Stimulated activated CD4-positive, alpha-beta T cell treated with anti-CD3 and anti-CD28 coated beads, Interleukin-1b, Interleukin-23, amount 100 ng/mL, for 24 hours (primary cell): ENCODE measurements at regions not wholly inside any gene's neighbourhood (a gene's known extent, or its start where the extent isn't known, plus 50 kb on each side); places are given as distances from the start of the nearest gene placed in this dataset.
"Not testable (repeated sequence)": the region's sequence is repeated elsewhere in the genome, so short reads cannot be mapped to it uniquely, and the experiment has no call there.

Source experiments
- DNase-seq, 4 experiments: peaks; one replicate each; pipeline ENCODE4 v3.0.0-alpha.2; 2020; ENCODE audit warnings: low read depth in 4 of 4, low spot score in 1 of 4

DNA sequence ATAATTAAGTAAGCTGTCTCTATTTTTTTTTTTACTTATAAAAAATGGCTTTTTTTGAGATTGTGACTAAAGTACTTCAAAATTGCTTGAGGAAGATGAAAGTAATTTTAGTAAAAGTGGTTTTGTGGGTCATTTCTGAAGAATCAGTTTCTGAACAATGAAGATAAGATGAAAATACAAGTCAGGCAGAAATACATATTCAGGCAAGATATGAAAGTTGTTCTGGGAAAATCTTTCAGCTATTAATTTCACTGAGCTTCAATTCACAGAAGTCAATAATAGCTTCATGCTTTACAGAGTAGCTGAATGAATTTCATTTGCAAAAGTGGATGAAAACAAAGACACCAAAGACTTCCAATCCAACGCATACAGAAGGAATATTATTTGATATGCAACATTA lies 305.2 kb upstream of the ARSJ start:
- no peak for DNase-seq

DNA sequence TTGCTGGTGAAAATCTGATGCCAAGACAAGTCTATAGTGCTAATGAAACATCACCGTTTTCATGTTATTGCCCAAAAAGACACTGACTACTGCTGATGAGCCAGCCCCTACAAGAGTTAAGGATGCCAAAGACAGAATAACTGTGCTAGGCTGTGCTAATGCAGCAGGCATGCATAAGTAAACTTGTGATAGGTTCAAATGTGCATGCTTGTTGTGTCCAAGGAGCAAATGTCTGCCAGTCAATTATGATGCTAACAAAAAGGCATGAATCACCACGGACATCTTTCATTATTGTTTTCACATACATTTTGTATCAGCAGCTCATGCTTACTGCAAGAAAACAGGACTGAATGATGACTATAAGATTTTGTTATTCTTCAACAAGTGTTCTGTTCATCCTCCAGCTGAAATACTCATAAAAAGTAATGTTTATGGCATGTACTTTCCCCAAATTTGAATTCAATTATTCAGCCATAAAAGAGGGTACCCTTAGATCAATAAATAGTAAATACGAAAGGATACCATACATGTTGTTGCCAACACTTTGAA lies 306.9 kb upstream of the ARSJ start:
- DNase-seq = no peak

DNA sequence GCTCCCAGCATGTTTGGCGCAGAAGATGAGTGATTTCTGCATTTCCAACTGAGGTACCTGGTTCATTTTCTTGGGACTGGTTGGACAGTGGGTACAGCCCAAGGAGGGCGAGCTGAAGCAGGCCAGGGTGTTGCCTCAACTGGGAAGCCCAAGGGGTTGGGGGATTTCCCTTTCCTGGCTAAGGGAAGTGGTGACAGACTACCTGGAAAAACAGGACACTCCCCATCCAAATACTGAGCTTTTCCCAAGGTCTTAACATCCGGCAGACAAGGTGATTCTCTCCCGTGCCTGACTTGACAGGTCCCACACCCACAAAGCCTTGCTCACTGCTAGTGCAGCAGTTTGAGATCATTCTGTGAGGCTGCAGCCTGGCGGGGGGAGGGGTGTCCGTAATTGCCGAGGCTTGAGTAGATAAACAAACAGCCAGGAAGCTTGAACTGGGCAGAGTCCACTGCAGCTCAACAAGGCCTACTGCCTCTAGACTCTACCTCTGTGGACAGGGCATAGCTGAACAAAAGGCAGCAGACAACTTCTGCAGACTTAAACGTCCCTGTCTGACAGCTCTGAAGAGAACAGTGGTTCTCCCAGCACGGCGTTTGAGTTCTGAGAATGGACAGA lies 307.7 kb upstream of the ARSJ start:
- DNase-seq = no peak

DNA sequence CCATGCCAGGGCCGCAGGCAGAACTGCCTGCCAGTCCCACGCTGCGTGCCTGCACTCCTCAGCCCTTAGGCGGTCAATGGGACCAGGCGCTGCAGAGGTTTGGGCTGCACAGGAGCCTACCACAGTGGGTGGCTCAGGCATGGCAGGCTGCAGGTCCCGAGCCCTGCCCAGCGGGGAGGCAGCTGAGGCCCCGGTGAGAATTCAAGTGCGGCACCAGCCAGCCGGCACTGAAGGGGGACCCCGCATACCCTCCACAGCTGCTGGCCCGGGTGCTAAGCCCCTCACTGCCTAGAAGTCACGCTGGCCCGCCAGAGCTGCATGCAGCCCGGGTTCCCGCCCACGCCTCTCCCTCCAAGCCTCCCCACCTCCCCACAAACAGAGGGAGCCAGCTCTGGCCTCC lies 302.5 kb upstream of the UGT8 start:
- no peak for DNase-seq

DNA sequence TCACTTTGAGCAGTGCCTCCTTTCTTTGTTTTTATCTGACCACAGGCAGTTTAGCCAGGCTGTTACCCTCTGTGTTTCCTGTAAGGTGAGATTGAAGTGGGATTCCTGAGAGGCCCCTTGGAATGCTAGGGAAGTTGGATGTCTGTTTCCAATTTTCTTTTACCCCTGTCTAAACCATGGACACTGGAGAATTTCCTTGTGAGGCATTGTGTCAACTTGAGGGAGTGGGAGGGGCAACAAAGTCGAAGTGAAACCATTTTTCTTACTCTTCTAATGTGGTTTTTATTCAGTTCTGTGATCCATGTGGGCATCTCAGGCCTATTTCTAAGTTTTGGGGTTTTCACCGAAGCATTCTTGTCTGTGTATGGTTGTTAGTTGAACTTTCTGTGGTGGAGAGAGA lies 296.1 kb upstream of the UGT8 start:
- DNase-seq = no peak

DNA sequence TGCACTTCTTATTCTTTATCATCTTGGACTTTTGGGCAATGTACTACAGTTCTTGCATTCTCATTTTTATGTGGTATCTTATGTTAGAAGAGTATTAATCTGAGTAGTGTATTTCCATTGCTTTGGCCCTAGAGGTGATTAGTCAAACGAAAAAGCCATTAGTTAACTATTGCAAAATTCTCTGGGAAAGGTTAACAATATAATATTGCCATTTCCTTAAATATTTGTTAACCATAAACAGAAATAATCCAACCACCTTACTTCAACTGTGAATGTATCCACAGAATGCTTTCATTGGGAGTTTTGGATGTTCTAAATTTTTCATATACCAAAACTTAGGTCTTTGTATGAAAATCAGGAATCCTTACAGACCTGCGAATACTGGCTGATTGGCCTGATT lies 294.6 kb upstream of the UGT8 start:
- no peak for DNase-seq

DNA sequence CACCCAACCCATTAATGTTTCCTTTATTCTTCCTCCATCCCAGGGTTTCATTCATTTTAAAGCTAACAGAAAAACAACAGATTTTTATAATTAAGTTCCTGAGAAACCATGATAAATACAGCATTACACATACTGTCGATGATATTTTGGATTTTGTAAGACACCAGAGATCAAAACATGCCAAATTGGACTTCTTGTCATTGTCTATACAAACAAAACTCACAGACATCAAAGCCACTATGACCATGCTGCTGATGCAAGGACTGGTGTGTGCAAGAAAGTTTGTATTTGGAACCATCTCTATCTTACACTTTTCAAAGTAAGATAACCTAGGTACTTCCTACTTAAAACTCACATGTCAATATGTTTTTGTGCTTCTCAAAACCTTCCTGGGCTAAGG lies 294.0 kb upstream of the UGT8 start:
- no peak for DNase-seq

DNA sequence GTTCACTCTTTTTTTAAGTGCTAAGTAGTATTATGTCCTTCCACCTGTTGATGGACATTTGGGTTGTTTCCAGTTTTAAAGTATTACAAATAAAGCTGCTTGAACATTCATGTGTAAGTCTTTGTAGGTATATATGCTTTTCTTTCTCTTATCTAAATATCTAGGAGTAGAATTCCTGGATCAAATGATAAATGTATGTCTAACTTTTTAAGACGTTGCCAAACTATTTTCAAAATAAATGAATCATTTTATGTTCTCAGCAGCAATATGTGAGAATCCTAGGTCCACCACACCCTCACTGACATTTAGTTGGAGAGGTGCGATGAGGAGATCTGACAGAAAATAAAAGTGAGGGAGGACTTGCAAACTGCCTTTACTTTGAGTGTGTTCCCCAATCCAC lies 291.7 kb upstream of the UGT8 start:
- no peak for DNase-seq

DNA sequence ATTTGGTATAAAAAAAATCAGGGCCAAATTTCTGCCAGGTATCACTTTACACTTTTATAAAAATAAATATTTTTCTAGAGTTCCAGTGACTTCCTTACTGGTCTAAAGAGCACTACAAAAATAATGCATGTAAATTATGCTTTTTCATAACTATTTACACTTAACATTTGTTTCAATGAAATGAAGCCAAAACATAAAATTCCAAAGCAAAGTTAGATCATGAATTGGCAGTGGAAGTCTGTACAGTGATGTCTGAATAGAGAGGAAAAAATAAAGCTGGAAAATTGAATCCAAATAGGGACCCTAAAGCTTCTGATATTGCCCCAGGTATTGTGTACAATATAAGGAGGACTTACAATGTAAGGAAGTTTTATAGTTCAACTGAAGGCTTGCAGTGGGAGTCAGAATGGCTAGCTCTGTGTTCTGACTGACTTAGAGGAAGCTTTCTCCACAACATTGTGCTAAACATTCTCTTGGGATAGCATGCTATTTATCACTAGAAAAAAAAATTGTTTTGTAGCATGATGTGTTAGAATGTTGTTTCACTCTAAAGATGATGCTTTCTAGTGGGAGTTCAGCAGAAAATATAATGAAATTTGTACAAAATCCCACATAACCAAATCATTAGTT lies 288.2 kb upstream of the UGT8 start:
- DNase-seq = no peak

DNA sequence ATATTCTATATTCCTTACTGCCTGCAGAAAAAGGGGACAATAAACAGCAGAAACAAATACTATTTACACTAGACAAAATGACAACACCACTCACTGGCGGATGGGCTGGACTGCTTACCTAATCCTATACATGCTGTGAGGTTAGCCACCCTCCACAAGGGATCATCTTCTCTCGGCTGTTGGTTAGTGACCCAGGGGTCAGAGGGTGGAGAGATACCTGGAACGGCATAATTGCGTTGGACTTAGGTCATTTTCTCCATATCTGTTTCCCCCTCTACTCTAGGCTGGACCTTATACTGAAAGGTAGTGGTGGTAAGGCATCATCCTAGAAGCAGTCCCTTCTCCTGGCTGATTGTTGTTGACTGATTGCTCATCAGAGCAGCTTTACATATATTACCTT lies 286.8 kb upstream of the UGT8 start:
- no peak for DNase-seq

DNA sequence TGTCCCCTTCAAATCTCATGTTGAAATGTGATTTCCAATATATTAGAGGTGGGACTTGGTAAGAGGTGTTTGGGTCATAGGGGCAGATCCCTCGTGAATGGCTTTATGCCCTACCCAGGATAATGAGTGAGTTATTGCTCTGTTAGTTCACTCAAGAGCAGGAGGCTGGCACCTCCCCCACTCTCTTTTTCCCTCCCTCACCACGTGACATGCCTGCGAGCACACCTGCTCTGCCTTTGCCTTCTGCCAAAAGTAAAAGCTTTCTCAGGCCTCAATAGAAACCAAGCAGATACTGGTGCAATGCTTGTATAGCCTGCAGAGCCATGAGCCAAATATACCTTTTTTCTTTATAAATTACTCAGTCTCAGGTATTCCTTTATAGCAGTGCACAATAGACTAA lies 286.3 kb upstream of the UGT8 start:
- no peak for DNase-seq

DNA sequence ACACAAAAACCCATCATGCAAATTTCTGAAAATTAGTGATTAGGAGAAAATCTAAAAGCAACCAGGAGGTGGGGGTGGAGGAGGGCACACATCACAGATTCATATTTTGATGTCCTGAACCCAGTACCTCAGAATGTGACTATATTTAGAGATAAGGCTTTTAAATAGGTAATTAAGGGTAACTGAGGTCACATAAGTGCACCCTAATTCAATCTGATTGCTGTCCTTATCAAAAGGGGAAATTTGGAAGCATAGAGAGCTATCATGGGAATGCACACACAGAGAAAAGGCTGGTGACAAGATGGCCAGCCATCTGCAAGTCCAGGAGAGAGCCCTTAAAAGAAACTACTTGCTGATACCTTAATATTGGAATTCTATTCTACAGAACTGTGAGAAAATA lies 281.8 kb upstream of the UGT8 start:
- no peak for DNase-seq

DNA sequence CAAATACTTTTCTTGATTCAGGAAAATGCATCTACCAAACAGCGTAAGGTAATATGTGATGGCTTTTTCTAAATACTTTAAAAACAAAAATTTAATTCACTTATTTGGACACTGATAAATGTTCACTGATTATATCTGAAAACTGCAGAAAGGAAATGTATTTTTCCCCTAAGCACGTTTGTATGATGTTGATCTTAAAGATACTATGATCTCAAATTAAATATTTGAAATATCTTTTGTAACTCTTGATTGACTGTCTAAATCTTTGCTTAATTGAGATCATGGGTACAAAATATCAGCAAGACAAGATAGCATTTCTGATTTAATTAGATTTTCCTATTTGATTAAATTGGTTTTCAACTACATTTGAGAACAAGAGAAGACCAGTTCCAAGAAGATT lies 281.0 kb upstream of the UGT8 start:
- no peak for DNase-seq

DNA sequence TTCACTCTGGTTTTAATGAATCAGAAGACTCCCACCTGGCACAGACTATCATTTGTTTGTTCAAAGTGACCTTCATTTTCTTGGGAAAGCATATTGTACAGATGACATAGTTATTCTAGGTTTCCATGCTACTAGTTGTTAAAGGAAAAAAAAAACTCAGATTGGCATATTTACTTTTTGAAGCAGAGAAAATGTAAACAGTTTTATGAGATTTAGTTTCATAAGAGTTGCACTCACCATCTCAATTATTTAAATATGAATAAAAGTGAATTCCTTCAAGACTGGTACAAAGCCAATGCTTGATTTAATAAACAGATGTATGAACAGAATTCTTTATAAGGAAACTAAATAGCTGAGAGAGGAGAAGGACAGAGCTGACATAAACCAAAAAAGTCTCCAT lies 280.3 kb upstream of the UGT8 start:
- no peak for DNase-seq

DNA sequence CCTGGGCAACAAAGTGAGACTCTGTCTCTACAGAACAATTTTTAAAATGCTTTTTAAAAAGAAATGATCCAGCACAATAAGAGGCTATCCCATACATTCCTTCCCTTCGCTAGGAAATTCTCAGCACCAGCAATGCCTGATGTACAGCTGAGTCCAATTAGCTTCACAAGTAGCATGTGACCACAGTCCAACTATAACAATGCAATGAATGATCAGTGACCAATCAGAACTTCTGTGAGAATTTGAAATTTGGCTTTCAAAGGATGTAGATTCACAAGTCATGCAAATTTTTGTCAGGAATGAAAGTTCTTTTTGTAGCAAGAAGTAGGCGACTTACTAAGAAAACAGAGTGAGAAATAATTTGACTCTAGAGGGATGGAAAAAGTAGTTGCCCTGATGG lies 278.5 kb upstream of the UGT8 start:
- DNase-seq = no peak

DNA sequence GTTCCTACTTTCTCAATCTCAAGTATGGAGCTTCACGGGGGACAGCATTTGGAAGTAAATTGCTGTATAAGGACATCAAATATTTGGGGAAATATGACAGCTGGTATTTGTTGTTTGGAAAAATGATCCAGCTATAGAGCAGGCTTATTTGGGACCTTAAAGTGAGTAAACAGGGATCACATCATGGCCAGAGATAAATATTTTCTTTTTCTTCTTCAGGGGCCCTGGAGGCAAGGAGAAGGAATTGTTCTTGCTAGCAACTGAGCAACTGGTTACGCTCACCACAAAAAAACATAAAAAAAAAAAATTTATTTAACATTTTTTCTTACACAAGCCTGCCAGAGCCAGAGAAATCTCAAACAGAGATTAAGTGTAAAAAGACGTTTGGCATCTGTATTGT lies 277.2 kb upstream of the UGT8 start:
- DNase-seq = no peak

DNA sequence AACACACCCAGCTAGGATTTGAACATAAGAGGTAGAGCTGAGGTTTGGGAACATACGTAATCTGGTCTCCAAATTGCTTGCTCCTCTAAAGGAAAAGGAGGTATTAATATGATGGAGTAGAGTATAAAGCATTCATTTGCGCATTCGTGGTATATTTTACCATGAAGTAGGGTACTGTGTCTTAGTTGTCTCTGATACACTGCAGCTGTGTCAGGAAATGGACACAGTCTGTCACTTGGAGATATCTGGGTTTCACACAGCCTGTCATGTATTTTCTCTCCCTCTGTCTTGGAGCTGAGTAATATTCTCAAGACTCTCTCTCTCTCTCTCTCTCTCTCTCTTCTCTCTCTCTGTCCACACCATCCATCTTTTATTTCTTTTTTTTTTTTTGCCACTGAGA lies 274.8 kb upstream of the UGT8 start:
- no peak for DNase-seq

DNA sequence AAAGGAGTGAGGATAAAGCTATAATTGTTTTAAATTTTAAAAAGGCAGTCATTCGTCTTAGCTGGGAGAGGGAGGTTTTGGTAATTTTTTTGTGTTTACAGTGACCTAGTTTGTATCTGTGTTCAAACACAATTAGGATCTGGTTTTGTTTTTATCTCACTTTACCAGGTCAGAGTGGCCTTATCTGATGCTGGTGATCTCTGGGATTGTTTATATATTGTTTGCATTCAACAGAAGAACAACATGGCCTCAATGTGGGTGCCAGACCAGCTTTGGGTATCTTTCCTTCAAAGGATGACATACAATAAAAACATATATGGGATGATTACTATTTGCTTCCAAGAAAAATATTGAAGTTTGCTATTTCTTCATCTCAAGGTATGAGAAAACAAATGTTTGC lies 272.2 kb upstream of the UGT8 start:
- no peak for DNase-seq

DNA sequence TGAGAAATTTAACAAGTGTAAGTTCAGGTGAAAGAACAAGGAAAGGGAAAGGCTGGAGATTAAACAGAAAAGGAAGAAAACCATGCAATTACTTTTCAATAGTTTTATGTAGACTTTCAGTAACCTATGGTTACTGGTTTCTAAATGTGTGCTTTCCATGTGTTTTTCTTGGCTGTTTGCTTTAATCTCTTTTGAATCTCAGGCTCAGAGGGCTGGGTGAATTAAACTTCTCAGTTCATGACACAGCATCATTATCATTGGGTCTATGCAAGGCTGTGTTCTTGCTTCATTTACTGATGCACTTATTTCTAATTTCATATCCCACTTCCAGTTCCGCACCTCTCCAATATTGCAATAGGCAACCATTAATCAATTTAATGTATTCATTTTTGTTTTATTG lies 266.5 kb upstream of the UGT8 start:
- no peak for DNase-seq

DNA sequence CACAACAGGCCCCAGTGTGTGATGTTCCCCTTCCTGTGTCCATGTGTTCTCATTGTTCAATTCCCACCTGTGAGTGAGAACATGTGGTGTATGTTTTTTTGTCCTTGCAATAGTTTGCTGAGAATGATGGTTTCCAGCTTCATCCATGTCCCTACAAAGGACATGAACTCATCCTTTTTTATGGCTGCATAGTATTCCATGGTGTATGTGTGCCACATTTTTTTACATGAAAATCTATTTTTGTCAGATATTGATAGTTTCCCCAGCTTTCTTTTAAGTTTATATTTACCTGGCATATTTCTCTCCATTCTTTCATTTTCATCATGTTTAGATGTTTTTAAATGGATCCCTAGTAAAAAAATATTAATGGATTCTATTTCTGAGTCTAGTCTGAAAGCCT lies 264.2 kb upstream of the UGT8 start:
- DNase-seq = not testable (repeated sequence)

DNA sequence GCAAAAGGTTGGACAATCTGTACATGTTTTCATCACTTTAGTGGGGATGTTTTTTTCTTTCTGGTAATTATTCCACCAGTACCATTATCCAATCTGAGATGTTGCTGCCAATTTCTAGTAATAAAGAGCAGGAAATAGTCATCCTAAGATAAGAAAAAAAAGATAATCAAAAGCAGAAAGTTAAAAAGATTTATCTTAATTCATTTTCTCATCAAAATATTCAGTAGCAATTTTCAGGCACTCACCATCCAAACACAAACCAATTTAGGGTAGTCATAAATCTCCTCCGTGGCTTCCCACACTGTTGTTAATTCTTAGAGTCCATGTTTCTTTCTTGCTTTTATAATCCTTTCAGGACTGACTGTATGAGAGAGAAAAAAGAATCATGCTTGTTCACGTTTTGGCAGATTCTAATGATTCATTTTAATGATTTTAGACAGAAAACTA lies 263.7 kb upstream of the UGT8 start:
- no peak for DNase-seq

DNA sequence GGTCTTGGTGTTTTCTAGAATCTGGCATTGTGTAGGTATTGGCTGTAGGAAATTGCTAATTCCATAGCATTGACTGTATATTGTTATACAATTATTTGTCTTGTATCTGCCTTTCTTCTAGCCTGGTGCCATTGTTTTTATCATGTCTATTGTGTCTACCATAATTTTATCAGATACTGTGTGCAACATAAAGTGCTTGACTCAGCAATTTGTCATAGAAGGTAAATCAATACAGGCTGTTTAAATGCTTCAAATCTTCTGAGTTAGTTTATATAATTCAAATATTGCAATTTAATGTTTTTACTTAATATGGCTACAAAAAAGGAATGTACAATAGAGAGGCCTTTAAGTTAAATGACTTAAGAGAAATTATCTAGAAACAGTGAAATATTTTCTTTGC lies 263.3 kb upstream of the UGT8 start:
- DNase-seq = no peak

DNA sequence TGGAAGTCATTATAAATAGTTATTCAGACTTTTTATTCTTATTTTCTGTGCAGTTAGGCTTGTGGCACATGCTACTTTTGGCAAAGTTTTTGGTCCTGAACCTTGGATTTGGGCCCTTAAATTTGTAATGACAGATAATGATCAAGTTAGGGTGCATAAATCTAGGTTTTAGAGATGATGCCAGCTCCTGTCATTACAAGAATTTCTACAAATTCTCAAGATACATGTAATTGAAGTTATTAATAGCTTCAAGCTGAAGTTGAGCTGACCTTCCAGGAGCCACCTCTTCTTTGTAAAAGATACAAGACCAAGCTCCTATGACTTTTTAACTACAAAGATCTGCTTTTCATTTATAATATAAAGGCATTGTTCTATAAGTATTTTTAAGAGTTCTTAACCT lies 255.6 kb upstream of the UGT8 start:
- no peak for DNase-seq
